Epithelial cell of esophagus (primary cell): ENCODE measurements at regions not wholly inside any gene's neighbourhood (a gene's known extent, or its start where the extent isn't known, plus 50 kb on each side); places are given as distances from the start of the nearest gene placed in this dataset.

Source experiments
- DNase-seq: peaks from one replicate; pipeline ENCODE4 v3.0.0; 2010; ENCODE audit warnings: low read depth
- H3K4me3 ChIP-seq: 2 replicates; pipeline ENCODE4 v1.5.1; 2011; ENCODE audit warnings: mild to moderate bottlenecking, low read length, control low read depth
- CTCF ChIP-seq: IDR thresholded peaks from 2 replicates; pipeline ENCODE4 v1.5.1; 2011; ENCODE audit warnings: low read depth, mild to moderate bottlenecking, low read length, control low read depth, inconsistent platforms; ENCODE audit not compliant: insufficient read depth; ENCODE audit errors: missing control alignments

GRCh38 chr4:123930996-123931395, 534.4 kb downstream of the SPRY1 start:
- no peak overlapping the region for H3K4me3 ChIP-seq
- peak; percentile 3 for DNase-seq
- TF ChIP-seq CTCF: no peak

GRCh38 chr4:123934096-123934495, 537.5 kb downstream of the SPRY1 start:
- no peak overlapping the region for H3K4me3 ChIP-seq
- TF ChIP-seq CTCF: no peak
- DNase-seq: no peak

GRCh38 chr4:123936621-123937043, 540.0 kb downstream of the SPRY1 start:
- TF ChIP-seq CTCF: no peak
- H3K4me3 ChIP-seq: no peak overlapping the region
- DNase-seq: no peak

GRCh38 chr4:123937581-123937980, 541.0 kb downstream of the SPRY1 start:
- no peak overlapping the region for H3K4me3 ChIP-seq
- TF ChIP-seq CTCF: no peak
- no peak for DNase-seq

GRCh38 chr4:123939621-123940020, 543.0 kb downstream of the SPRY1 start:
- no peak for TF ChIP-seq CTCF
- no peak overlapping the region for H3K4me3 ChIP-seq
- peak; percentile 74 for DNase-seq

GRCh38 chr4:123940604-123941003, 544.0 kb downstream of the SPRY1 start:
- no peak for TF ChIP-seq CTCF
- DNase-seq: no peak

GRCh38 chr4:123941306-123941705, 544.7 kb downstream of the SPRY1 start:
- H3K4me3 ChIP-seq: no peak overlapping the region
- TF ChIP-seq CTCF: no peak
- DNase-seq: no peak

More at GRCh38 chr4:123940604-123941003, 544.0 kb downstream of the SPRY1 start:
- no peak overlapping the region for H3K4me3 ChIP-seq
